GM18511 (cell line): ENCODE measurements at regions not wholly inside any gene's neighbourhood (a gene's known extent, or its start where the extent isn't known, plus 50 kb on each side); places are given as distances from the start of the nearest gene placed in this dataset.
"Not testable (repeated sequence)": the region's sequence is repeated elsewhere in the genome, so short reads cannot be mapped to it uniquely, and the experiment has no call there.

Experiments
- ATAC-seq: cut with Tn5 transposase; IDR thresholded peaks from one replicate; pipeline ENCODE4 v1.9.1; 2021; ENCODE audit warnings: mild to moderate bottlenecking, moderate library complexity; ENCODE audit not compliant: unreplicated experiment

GRCh38 chr6:159416891-159417560, 247.8 kb downstream of the FNDC1 start:
- no peak for ATAC-seq

GRCh38 chr6:159415540-159415939, 246.3 kb downstream of the FNDC1 start:
- no peak for ATAC-seq

GRCh38 chr6:159414711-159415110, 245.5 kb downstream of the FNDC1 start:
- no peak for ATAC-seq

- not testable (repeated sequence) for ATAC-seq
Measured at GRCh38 chr6:159407211-159407780, 238.1 kb downstream of the FNDC1 start.

- no peak for ATAC-seq
Measured at GRCh38 chr6:159404296-159404695, 235.1 kb downstream of the FNDC1 start.

- ATAC-seq = no peak
Measured at GRCh38 chr6:159400826-159401225, 231.6 kb downstream of the FNDC1 start.

- ATAC-seq = no peak
Measured at GRCh38 chr6:159399751-159400221, 230.6 kb downstream of the FNDC1 start.

GRCh38 chr6:159398633-159399032, 229.4 kb downstream of the FNDC1 start:
- no peak for ATAC-seq

GRCh38 chr6:159397753-159398152, 228.6 kb downstream of the FNDC1 start:
- no peak for ATAC-seq

GRCh38 chr6:159395609-159396008, 226.4 kb downstream of the FNDC1 start:
- ATAC-seq = no peak

- ATAC-seq = not testable (repeated sequence)
Measured at GRCh38 chr6:159392695-159393094, 223.5 kb downstream of the FNDC1 start.

- ATAC-seq = no peak
Measured at GRCh38 chr6:159390381-159390780, 221.2 kb downstream of the FNDC1 start.

- no peak for ATAC-seq
Measured at GRCh38 chr6:159389695-159390094, 220.5 kb downstream of the FNDC1 start.

GRCh38 chr6:159380114-159380513, 210.9 kb downstream of the FNDC1 start:
- ATAC-seq = no peak

GRCh38 chr6:159378411-159379328, 209.5 kb downstream of the FNDC1 start:
- no peak for ATAC-seq

- no peak for ATAC-seq
Measured at GRCh38 chr6:159376516-159377158, 207.4 kb downstream of the FNDC1 start.

- no peak for ATAC-seq
Measured at GRCh38 chr6:159375014-159375413, 205.8 kb downstream of the FNDC1 start.

GRCh38 chr6:159373670-159374069, 204.5 kb downstream of the FNDC1 start:
- ATAC-seq = no peak

- no peak for ATAC-seq
Measured at GRCh38 chr6:159372333-159372732, 203.1 kb downstream of the FNDC1 start.

- ATAC-seq = no peak
Measured at GRCh38 chr6:159360306-159360705, 191.1 kb downstream of the FNDC1 start.
